Ectodermal cell (in vitro differentiated cells): ENCODE measurements at regions not wholly inside any gene's neighbourhood (a gene's known extent, or its start where the extent isn't known, plus 50 kb on each side); places are given as distances from the start of the nearest gene placed in this dataset.

Experiments
- H3K27ac ChIP-seq: 2 replicates; pipeline ENCODE4 v1.7.0; 2013; ENCODE audit warnings: mild to moderate bottlenecking, low read depth, low read length; ENCODE audit not compliant: insufficient read depth, poor library complexity, severe bottlenecking
- H3K27me3 ChIP-seq: 2 replicates; pipeline ENCODE4 v1.7.0; 2013; ENCODE audit warnings: mild to moderate bottlenecking, low read length; ENCODE audit not compliant: insufficient read depth, control insufficient read depth, poor library complexity, severe bottlenecking
- H3K36me3 ChIP-seq: one replicate; pipeline ENCODE4 v1.7.0; 2013; ENCODE audit warnings: low read length; ENCODE audit not compliant: control insufficient read depth, insufficient read depth
- H3K4me1 ChIP-seq: one replicate; pipeline ENCODE4 v1.7.0; 2013; ENCODE audit warnings: low read length; ENCODE audit not compliant: control insufficient read depth, insufficient read depth
- H3K4me3 ChIP-seq: 2 replicates; pipeline ENCODE4 v1.7.0; 2013; ENCODE audit warnings: low read depth, low read length, control low read depth; ENCODE audit not compliant: insufficient read depth
- H3K9me3 ChIP-seq: 2 replicates; pipeline ENCODE4 v1.7.0; 2013; ENCODE audit warnings: mild to moderate bottlenecking, low read length, moderate library complexity; ENCODE audit not compliant: control insufficient read depth
- WGBS, 2 experiments: methylation state at CpG; one replicate each; pipeline ENCODE4 v1.1.7; 2013; ENCODE audit warnings: missing lambda C conversion rate in 2 of 2; 5-methylcytosine and 5-hydroxymethylcytosine counted together

DNA sequence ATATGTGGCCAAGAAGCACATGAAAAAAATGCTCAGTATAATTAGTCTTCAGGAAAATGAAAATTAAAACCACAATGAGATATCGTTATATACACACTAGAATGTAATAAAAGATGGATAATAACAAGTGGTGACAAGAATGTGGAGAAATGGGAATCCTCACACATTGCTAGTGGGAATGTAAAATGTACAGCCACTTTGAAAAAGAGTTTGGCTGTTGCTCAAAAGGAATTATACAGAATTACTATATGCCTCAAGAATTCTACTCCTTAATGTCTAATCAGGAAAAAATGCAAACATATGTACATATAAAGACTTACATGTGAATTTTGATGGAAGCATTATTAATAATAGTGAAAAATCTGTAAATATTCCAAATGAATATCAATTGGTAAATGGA lies 102.2 kb downstream of the SPCS3 start:
- Histone ChIP-seq H3K27ac (no peak overlapping the region), H3K9me3 (no peaks in the 10 kb centered on the region), H3K4me3 (no peak overlapping the region), H3K4me1 (no peaks in the 10 kb centered on the region), H3K27me3 (no peaks in the 10 kb centered on the region), H3K36me3 (no peaks in the 10 kb centered on the region)
- 100% methylated on average over 1 of the region's 1 CpG for whole genome bisulfite sequencing, 2 experiments

DNA sequence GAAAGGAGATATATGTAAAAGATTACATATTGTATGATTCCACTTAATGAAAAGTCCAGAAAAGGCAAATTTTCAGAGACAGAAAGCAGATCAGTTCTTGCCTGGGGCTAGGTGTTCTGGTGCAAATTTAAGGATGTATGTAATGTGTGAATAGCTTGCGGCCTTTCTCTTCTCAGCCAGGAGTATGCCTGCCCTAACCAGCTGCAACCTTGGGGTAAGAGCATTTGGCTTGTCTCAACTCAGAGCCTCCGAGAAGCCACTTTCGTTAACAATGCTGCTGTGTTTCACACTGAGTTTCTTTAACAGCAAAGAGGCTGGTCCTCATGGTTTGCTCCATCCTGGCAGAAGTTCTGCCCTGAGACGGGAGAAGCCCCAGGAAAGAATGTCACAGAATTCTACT lies 102.7 kb downstream of the SPCS3 start:
- no peaks in the 10 kb centered on the region for H3K9me3 ChIP-seq

DNA sequence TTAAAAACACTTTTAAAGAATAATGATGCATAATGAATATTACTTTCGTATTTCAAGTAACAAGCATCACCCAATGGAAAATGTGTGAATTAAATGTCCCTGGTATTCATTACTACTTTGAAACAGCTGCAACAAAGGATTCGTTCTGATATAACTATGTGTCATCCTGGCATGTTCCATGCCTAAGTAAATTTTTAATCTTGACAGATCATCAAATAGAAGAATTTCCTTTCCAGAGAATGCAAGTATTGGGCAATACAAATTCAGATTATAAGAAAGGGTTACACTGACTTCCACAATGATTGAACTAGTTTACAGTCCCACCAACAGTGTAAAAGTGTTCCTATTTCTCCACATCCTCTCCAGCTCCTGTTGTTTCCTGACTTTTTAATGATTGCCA lies 105.3 kb downstream of the SPCS3 start:
- no peaks in the 10 kb centered on the region for H3K36me3 ChIP-seq
- no peak overlapping the region for H3K27ac ChIP-seq
- no peaks in the 10 kb centered on the region for H3K9me3 ChIP-seq
- 85 to 90% methylated on average over 1 to 2 of the region's 2 CpGs for WGBS, 2 experiments
- no peaks in the 10 kb centered on the region for H3K27me3 ChIP-seq
- no peak overlapping the region for H3K4me3 ChIP-seq
- no peaks in the 10 kb centered on the region for H3K4me1 ChIP-seq

More for the DNA sequence above, 102.7 kb downstream of the SPCS3 start:
- no peaks in the 10 kb centered on the region for H3K4me1 ChIP-seq
- H3K27ac ChIP-seq = no peak overlapping the region
- WGBS, 2 experiments = 52% methylated on average over 4 of the region's 4 CpGs
- no peaks in the 10 kb centered on the region for H3K27me3 ChIP-seq
- no peaks in the 10 kb centered on the region for H3K36me3 ChIP-seq
- H3K4me3 ChIP-seq = no peak overlapping the region

DNA sequence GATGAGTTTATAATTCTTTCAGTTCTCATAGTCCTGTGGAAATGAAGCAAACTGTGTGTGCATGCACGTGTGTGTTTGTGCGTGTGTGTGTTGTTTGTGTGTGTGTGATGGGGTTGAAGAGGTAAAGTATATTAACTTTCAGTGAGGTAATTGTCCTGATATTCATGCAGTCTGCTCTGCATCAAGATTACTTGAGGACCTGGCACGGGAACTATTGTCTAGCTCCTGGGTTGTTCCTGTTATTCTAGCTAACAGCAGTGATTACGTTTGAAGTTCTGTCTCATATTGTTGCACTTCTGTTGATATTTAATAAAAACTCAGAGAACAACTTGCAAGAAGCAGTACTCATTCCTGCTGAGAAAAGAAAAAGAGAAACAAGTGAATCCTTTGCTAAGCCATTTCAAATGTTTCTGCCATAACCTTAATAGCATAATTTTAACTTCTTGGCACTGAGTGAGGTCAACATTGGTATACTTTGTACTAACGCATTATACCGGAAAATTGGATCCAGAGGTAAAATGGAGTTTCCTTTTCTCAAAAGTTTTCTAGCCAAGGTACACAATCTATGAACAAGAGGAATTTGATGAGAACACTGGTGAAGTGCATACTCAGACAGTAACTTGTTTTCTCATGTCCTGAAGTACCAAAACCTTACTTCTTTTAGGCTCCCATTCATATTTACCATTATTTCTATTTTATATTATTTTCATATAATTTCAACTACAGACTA lies 113.2 kb downstream of the SPCS3 start:
- Histone ChIP-seq H3K36me3 (no peaks in the 10 kb centered on the region), H3K27ac (no peak overlapping the region), H3K4me3 (no peak overlapping the region), H3K27me3 (no peaks in the 10 kb centered on the region), H3K4me1 (peaks cover 5% of the 10 kb centered on the region), H3K9me3 (no peaks in the 10 kb centered on the region)
- 83 to 89% methylated on average over 6 of the region's 6 CpGs for WGBS, 2 experiments

DNA sequence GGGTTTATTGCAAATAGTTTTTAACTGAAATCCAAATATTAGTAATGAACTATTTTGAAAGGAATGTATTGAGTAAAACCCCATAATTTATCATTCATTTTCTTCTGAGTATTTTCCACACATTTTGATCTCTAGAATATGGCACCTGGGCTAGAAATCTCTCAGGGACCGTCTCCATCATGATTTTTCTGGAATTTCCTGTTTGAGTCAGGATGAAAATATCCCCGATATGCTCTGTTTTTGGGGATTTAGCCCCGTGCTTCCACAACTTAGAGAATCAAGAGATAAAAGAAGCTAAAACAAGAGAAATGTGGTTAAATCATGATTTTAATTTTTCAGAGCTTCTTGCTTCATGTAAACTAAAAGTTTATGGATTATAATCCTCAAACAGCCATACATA lies 114.2 kb downstream of the SPCS3 start:
- no peaks in the 10 kb centered on the region for H3K36me3 ChIP-seq
- no peak overlapping the region for H3K27ac ChIP-seq
- H3K4me3 ChIP-seq = no peak overlapping the region
- H3K9me3 ChIP-seq = no peaks in the 10 kb centered on the region
- WGBS, 2 experiments = 86 to 96% methylated on average over 3 of the region's 3 CpGs
- H3K4me1 ChIP-seq = peaks cover 5% of the 10 kb centered on the region
- no peaks in the 10 kb centered on the region for H3K27me3 ChIP-seq

DNA sequence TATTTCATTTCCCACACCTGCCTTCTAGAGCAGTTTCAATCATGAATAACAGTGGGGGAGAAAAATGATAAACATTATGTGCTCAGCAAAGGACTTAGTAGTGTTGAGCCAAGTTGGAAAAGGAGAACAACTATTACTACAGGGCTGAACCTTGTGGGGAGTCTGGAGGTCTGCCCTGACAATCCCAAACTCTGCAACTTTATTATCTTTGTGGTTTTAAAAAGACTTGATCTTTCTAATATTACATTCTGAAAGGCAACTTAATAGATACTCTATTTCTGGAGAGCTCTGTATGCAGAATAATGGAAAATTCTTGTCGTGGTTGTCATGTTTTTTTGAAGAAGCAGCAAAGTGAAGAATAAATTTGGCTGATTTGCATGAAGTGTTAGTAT lies 116.1 kb downstream of the SPCS3 start:
- H3K4me3 ChIP-seq = no peak overlapping the region
- H3K27ac ChIP-seq = peak overlapping the region; percentile 16
- H3K36me3 ChIP-seq = no peaks in the 10 kb centered on the region
- H3K27me3 ChIP-seq = no peaks in the 10 kb centered on the region
- H3K9me3 ChIP-seq = no peaks in the 10 kb centered on the region
- H3K4me1 ChIP-seq = peaks cover 5% of the 10 kb centered on the region
- 81 to 91% methylated on average over 1 of the region's 1 CpG for WGBS, 2 experiments

DNA sequence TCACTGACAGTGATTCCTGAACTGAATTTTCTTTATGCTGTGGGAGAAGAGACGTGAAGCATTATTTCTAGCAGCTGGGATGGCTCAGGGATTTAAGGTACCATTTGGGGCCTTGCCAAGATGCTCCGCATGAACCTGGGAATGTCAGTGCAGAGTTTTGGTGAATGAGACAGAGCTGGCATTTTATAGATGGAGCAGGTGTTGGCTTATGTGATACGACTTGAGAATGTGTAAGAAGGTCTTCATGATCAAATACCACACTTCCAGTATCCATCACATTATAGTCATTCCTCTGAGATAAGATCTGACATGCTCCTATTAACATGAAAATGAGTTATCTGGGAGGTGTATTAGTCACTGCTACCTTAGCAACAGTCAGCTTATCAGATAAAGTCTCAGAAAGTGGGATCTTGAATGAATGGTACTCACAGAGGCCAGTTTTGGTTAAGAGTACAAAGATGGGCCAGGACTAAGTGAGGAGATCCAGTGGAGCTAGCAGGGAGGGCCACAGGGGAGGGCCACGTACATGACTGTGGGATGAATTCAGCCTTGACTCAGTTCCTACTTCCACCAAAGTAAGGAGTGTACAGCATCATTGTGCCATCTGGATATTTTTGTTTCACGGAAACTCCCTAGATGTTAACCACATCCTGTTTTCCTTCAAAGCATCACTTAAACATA lies 116.7 kb downstream of the SPCS3 start:
- H3K27me3 ChIP-seq = no peaks in the 10 kb centered on the region
- H3K4me3 ChIP-seq = no peak overlapping the region
- no peaks in the 10 kb centered on the region for H3K9me3 ChIP-seq
- H3K27ac ChIP-seq = no peak overlapping the region
- H3K36me3 ChIP-seq = no peaks in the 10 kb centered on the region
- H3K4me1 ChIP-seq = peaks cover 5% of the 10 kb centered on the region
- 91 to 92% methylated on average over 4 of the region's 5 CpGs for WGBS, 2 experiments

DNA sequence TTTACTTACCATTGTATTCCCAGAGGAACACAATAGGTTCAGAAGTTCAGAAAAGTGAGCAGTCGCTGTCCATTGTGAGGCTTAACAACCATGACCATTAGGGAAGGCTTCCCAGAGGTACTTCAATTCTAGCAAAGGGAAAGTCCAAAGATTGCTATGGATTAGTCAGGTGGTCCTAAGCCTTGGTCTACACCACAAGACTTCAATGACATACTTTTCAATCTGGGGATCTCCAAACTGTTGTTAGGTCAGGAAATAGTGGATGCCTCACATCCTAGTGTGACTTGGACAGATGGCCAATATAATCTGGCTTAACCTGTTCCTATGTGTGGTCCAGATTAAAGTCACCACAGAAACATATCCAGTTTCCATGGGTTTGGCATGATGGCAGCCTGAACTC lies 118.0 kb downstream of the SPCS3 start:
- Histone ChIP-seq H3K36me3 (no peaks in the 10 kb centered on the region), H3K4me3 (no peak overlapping the region), H3K27me3 (no peaks in the 10 kb centered on the region), H3K9me3 (no peaks in the 10 kb centered on the region), H3K27ac (no peak overlapping the region), H3K4me1 (peaks cover 5% of the 10 kb centered on the region)
- 86 to 88% methylated on average over 1 of the region's 1 CpG for WGBS, 2 experiments

DNA sequence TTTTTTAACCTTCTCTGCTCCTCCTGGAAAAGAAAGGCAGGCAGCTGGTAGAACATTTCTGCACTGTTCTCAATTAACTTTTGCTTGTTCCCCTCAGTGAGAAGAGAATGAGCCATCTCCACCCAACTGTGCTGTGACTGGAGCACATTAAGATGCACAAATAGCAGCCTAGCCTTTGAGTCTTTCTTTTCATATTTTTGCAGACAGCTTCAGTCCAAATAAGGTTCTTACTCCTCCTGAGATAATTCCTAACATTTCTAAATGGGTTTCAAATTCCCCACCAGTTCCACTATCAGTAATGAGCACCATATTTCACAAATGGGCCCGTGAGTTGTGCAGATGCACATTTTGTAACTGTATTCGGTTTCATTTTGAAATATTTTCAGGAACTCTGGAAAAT lies 118.6 kb downstream of the SPCS3 start:
- no peak overlapping the region for H3K27ac ChIP-seq
- H3K4me3 ChIP-seq = no peak overlapping the region
- H3K9me3 ChIP-seq = no peaks in the 10 kb centered on the region
- no peaks in the 10 kb centered on the region for H3K27me3 ChIP-seq
- no peaks in the 10 kb centered on the region for H3K36me3 ChIP-seq
- peaks cover 5% of the 10 kb centered on the region for H3K4me1 ChIP-seq
- 100% methylated on average over 1 of the region's 2 CpGs; no CpG with 5 or more reads in 1 of the 2 experiments for WGBS, 2 experiments

DNA sequence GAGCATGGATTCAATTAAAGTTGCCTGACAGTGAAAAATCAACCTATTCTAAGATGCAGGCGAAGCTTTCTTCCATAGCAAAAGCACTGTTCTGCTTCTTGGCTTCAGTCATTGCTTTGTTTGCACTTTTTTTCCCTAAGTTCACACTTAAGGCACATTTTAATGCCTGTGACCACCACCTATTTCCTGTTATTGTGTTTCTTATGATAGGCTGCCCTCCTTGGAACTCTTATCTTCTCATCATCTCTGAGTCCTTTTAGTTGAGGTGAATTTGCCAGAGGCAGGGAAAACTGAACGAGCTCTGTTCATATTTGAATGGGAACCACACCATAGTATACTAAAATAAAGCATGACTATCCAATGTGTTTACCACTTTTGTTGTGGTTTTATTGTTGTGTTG lies 119.8 kb downstream of the SPCS3 start:
- Histone ChIP-seq H3K27me3 (no peaks in the 10 kb centered on the region), H3K9me3 (no peaks in the 10 kb centered on the region), H3K36me3 (no peaks in the 10 kb centered on the region), H3K27ac (no peak overlapping the region), H3K4me1 (peaks cover 5% of the 10 kb centered on the region), H3K4me3 (no peak overlapping the region)
- WGBS, 2 experiments = 93 to 95% methylated on average over 1 of the region's 2 CpGs
